ENCODE measurements at regions not wholly inside any gene's neighbourhood (a gene's known extent, or its start where the extent isn't known, plus 50 kb on each side); places are given as distances from the start of the nearest gene placed in this dataset.

DNA sequence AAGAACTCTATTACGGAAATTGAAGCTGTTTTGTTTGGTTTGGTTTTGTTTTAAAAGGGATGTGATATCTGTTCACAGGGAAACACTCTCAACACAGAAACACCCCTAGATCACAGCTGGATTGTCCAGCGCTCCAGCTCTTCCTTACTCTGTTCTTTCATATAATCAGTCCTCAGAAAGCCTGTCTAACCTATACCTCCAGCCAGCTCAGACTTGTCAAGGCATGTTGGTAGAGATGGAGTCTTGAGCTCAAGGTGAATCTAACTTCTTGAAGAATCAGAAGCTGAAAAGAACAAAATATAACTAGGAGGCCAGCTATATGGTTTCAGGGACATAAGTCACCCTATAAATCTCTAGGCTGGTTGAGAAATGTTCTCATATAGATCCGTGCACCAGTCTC is 110.2 kb upstream of the EPHA3 start:
- TF ChIP-seq, protein P1, sequence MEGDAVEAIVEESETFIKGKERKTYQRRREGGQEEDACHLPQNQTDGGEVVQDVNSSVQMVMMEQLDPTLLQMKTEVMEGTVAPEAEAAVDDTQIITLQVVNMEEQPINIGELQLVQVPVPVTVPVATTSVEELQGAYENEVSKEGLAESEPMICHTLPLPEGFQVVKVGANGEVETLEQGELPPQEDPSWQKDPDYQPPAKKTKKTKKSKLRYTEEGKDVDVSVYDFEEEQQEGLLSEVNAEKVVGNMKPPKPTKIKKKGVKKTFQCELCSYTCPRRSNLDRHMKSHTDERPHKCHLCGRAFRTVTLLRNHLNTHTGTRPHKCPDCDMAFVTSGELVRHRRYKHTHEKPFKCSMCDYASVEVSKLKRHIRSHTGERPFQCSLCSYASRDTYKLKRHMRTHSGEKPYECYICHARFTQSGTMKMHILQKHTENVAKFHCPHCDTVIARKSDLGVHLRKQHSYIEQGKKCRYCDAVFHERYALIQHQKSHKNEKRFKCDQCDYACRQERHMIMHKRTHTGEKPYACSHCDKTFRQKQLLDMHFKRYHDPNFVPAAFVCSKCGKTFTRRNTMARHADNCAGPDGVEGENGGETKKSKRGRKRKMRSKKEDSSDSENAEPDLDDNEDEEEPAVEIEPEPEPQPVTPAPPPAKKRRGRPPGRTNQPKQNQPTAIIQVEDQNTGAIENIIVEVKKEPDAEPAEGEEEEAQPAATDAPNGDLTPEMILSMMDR (IDR thresholded peaks at IDR 0.05; ENCODE audit: low read length): no peak
- no peak for TF ChIP-seq EZH2 (optimal IDR thresholded peaks at IDR 0.05; ENCODE audit: low read depth, low read length)
- no peak for TF ChIP-seq EZH2phosphoT487 (IDR thresholded peaks at IDR 0.05; ENCODE audit: low read length)

All from MM.1S (cell line).